NCI-H2196 (cell line): ENCODE measurements at regions not wholly inside any gene's neighbourhood (a gene's known extent, or its start where the extent isn't known, plus 50 kb on each side); places are given as distances from the start of the nearest gene placed in this dataset.

Source experiments
- DNase-seq: peaks from one replicate; lab custom pipeline; 2025; ENCODE audit not compliant: unreplicated experiment; lab: John Stamatoyannopoulos, UW

DNA sequence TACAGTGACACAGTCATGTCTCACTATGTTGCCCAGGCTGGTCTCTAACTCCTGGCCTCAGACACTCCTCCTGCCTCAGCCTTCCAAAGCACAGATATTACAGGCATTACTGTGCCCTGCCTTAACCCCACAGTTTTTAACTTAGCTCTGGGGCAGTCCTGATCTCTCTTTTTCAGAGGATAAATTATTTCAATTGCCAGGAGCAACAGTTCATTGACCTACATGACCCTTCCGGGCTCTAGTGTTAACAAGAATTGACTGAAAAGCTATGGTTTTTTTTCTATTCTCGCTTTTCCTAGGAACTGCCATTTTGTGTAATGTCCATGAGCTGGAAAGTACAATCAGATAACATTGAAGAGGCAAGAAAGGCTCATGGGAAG lies 92.8 kb downstream of the HNRNPLL start:
- DNase-seq, result no peak

DNA sequence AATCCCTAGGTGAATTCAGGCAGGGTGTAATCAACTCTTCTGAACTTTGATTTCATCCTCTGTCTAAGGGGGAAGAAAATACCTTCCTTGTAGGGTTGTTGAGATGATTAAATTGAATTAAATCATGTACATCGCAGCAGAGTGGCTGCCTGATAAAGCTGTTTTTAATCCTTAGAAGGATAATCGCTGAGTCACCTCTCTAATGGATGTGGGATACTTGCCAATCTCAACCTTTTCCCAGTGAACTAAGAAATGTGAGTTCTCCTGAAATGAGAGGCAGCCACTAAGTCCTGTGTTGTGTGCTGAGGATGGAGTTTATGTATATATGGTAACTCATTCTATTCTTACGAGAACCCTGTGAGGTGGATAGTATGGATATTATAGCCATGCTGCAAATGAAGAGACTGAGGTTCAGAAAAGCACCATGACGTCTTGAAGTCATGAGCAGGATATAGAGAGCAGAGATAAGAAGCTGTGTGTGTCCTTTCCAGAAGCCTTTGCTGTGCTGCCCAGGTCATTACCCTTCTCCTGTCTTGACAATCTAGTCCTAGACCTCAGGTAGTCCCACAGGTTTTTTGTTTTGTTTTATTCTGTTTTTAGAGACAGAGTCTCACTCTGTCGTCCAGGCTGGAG lies 93.3 kb downstream of the HNRNPLL start:
- no peak for DNase-seq

- DNase-seq, result peak; percentile 60
Observed at GRCh38 chr2:38508311-38509039, 94.3 kb downstream of the HNRNPLL start.

DNA sequence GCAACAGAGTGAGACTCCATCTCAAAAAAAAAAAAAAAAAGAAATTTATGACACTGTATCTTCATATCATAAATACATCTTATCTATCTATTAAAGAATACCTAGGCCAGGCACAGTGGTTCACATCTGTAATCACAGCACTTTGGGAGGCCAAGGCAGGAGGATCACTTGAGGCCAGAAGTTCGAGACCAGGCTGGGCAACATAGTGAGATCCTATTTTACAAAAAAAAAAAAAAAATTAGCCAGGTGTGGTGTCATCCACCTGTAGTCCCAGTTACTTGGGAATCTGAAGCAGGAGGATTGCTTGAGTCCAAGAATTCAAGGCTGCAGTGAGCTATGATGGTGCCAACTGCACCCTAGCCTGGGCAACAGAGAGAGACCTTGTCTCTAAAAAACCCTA lies 95.0 kb downstream of the HNRNPLL start:
- DNase-seq, result no peak

DNA sequence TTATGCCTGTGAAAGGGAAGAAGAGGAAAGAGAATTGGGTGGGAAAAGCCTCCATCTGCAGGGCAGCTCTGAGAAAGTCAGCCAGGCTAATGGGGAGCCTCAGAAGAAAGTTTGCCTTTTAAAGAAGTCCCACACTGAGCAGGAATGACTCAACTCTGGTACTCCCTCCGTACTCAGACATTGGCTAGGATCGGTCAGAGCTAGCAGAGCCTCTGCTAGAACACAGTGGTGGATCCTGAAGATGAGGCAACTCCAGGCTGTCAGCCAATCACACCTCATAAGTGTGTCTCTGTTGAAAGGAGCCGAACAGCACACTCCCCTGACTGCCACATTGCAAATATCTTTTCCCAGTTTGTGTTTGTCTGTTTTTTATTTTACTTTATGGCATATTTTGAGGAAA lies 96.9 kb downstream of the HNRNPLL start:
- DNase-seq, result no peak

GRCh38 chr2:38504169-38504568 lies 98.6 kb downstream of the HNRNPLL start:
- DNase-seq, result no peak

DNA sequence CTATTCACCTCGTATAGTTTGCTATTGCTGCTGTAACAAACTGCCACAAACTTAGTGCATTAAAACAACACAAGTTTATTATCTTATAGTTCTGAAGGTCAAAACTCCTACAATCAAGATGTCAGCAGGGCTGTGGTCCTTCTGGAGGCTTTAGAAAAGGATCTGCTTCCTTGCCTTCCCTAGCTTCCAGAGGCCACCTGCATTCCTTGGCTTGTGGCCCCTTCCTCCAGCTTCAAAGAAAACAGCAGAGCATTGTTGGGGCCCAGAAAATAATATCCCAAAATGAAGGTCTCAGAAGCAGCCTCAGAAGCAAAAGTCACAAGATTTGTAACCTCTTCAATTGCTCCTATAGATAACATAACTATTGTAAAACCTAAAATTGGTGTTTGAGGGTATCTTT lies 100.6 kb downstream of the HNRNPLL start:
- no peak for DNase-seq

DNA sequence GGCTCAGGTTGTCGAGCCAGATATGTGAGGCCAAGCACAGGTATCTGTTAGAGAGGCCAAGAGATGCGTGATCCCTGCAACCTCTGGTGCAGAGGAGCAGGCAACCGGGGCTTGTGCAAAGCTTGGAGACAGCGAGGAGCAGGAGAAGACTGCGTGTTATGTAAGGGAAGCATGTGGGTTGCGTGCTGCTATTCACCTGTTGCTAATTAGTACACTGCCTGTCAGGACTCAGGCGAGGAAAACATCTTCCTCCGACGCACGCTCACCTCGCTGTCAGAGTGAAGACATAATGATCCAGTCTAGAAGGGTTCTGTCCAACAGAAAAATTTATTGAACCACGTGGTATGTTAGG lies 102.5 kb downstream of the HNRNPLL start:
- DNase-seq, result no peak

- no peak for DNase-seq
Observed at GRCh38 chr2:38499548-38500282, 103.0 kb downstream of the HNRNPLL start.

DNA sequence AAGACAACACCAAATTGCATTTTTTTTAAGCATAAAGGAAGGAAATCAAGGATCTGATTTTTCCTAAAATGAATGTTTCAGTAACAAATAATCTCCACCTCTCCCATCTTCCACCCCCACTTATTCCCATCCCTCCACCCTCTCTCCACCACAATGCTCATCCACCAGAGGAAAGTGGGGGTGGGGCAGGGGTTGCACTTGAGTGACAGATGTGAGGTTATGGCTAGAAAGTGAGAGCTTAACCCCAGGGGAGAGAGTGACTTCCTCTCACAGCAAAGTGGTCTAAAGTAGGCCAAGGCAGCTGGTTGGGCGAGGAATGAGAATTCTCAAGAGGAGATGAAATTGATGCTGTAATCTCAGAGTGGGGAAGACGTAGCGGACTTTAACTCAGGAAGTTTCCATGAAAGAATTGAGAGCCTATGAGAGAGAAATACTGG lies 104.7 kb downstream of the HNRNPLL start:
- DNase-seq, result no peak

GRCh38 chr2:38497670-38498037 lies 105.1 kb downstream of the HNRNPLL start:
- DNase-seq, result no peak

GRCh38 chr2:38496927-38497669 lies 105.6 kb downstream of the HNRNPLL start:
- no peak for DNase-seq

DNA sequence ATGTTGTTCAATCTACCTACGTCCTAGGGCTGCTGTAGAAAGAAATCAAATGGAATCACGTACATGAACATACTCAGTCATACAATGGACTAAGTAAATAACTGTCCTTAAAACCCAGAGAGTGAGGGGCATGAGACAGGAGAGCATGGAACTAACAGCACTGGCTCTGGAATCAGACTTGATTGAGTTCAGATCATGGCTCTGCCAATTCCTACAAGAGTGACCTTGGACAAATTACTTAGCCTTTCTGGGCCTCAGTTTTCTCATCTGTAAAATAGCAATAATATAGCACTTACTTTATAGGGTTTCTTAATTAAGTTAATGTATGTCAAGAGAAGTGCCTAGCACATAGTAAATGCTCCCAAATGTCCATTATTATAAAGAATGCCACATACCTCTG lies 106.8 kb downstream of the HNRNPLL start:
- no peak for DNase-seq

- DNase-seq, result no peak
Observed at GRCh38 chr2:38494394-38494793, 108.3 kb downstream of the HNRNPLL start.

DNA sequence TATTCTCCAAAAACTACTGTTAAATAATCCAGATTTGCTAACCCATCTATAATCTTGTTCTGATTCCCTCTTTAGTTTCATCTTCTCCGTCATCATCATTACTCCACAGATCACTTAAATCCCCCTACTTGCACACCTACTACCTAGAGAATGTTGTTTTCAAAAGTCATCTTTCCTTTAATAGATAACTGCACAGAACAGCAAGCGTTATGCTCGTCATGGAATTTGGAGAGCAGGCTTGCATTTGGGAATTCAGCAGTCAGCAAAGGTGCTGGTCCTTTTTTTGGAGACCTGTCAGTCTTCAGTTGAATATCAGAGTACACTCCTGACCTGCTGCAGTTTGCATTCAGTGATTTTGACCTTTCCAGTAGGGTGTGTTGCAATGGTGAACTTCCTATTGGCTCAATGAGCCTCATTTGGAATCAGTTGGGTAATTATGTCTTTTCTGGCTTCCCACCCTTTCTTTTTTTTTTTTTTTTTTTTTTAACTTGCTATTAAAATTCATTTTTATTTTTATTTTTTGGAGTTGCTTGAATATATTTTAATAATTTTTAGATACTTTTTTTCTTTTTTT lies 110.6 kb downstream of the HNRNPLL start:
- no peak for DNase-seq

- DNase-seq, result no peak
Observed at GRCh38 chr2:38491436-38491835, 111.3 kb downstream of the HNRNPLL start.

DNA sequence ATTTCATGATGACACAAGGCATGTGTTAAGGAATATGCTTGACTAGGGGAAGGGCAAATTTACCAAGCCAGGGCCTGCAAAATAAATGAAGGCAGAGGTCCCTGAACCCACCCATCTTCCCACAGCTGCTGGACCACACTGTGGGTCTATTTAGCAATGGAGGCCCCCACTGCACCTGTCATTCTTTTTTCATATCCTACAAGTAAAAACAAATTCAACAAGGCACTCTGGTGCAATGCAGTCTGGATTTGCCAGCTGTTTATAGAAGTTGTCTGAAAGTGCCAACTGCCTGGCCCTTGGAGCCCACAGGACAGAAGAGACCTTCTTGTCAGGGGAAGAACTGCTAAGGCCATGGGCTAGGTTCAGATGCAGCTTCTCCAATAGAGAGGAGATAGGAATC lies 112.8 kb upstream of the ATL2 start:
- no peak for DNase-seq

GRCh38 chr2:38487852-38488251 lies 110.8 kb upstream of the ATL2 start:
- no peak for DNase-seq

- DNase-seq, result no peak
Observed at GRCh38 chr2:38486213-38487026, 109.3 kb upstream of the ATL2 start.

- DNase-seq, result no peak
Observed at GRCh38 chr2:38485734-38486133, 108.7 kb upstream of the ATL2 start.
